ENCODE measurements at regions not wholly inside any gene's neighbourhood (a gene's known extent, or its start where the extent isn't known, plus 50 kb on each side); places are given as distances from the start of the nearest gene placed in this dataset.

GRCh38 chr7:7100432-7100849 lies 81.9 kb upstream of the C1GALT1 start:
- TF ChIP-seq GATA2 (IDR thresholded peaks at IDR 0.05; ENCODE audit: low read depth, low read length): no peak
- TF ChIP-seq GATA3 (IDR thresholded peaks at IDR 0.05; ENCODE audit: low read depth, low read length): no peak

Measured in SH-SY5Y (cell line).